Activated CD4-positive, alpha-beta T cell treated with anti-CD3 and anti-CD28 coated beads for 1 hour (primary cell): ENCODE measurements at regions not wholly inside any gene's neighbourhood (a gene's known extent, or its start where the extent isn't known, plus 50 kb on each side); places are given as distances from the start of the nearest gene placed in this dataset.
"Not testable (repeated sequence)": the region's sequence is repeated elsewhere in the genome, so short reads cannot be mapped to it uniquely, and the experiment has no call there.

Source experiments
- DNase-seq: peaks from one replicate; pipeline ENCODE4 v3.0.0-alpha.2; 2020

GRCh38 chr5:116912221-116912620 is 337.6 kb upstream of the SEMA6A start:
- no peak for DNase-seq

- no peak for DNase-seq
These were observed 336.5 kb upstream of the SEMA6A start for GRCh38 chr5:116911074-116911473.

GRCh38 chr5:116908537-116908936 is 333.9 kb upstream of the SEMA6A start:
- DNase-seq, result no peak

- DNase-seq, result no peak
These were observed 331.3 kb upstream of the SEMA6A start for GRCh38 chr5:116905885-116906284.

- DNase-seq, result no peak
These were observed 326.2 kb upstream of the SEMA6A start for GRCh38 chr5:116900793-116901192.

- DNase-seq, result no peak
These were observed 324.3 kb upstream of the SEMA6A start for GRCh38 chr5:116898917-116899316.

DNA sequence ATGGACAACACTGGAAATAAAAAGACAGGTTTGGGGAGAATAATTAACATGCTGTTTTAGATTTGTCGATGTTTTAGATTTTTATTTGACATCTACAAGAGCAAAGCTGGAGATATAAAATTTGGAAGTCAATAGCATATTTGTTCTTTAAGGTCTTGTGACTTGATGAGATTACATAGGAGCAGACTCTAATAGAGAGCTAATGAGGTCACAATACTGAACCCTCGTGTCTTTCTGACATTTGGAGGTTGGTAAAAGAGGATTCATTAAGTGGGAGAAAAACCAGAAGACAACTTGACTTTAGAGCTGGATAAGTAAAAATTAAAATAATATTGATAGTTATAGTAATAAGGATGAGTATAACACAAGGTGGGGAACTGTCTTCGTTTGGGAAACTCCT is 322.7 kb upstream of the SEMA6A start:
- no peak for DNase-seq

- no peak for DNase-seq
These were observed 321.4 kb upstream of the SEMA6A start for GRCh38 chr5:116896001-116896400.

GRCh38 chr5:116892993-116893392 is 318.4 kb upstream of the SEMA6A start:
- no peak for DNase-seq

- DNase-seq, result no peak
These were observed 312.5 kb upstream of the SEMA6A start for GRCh38 chr5:116887104-116887503.

DNA sequence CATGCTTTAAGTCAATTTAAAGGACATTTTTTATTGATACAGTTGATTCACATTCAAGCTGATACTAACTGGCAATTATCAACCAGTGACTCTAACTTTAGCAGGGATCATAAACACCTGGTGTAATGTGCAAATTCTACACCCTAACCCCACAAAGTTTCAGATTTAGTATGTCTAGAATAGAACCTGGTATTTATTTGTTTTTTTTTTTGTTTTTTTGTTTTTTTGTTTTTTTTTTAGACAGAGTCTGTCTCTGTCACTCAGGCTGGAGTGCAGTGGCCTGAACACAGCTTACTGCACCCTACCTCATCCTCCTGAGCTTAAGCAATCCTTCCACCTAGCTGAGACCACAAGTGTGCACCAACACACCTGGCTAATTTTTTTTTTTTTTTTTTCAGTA is 311.2 kb upstream of the SEMA6A start:
- no peak for DNase-seq

DNA sequence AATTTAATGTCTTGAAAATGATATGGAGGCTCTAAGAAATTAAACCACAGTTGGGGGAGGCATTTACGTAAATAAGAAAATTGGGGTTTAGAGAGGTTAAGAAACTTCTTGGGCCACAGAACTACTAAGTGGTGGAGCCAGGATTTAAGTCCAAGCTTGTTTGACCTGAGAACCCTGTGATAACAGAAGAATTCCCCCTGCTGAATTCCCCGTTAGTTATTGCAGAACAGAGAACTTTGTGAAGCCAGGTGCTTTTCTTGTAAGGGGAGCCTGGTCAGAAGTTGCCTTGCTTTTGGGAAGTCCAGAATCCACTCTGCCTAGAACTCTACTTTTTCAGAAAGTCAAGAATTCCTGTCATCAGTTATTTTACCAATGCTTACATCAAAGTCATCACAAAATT is 309.3 kb upstream of the SEMA6A start:
- DNase-seq, result no peak

DNA sequence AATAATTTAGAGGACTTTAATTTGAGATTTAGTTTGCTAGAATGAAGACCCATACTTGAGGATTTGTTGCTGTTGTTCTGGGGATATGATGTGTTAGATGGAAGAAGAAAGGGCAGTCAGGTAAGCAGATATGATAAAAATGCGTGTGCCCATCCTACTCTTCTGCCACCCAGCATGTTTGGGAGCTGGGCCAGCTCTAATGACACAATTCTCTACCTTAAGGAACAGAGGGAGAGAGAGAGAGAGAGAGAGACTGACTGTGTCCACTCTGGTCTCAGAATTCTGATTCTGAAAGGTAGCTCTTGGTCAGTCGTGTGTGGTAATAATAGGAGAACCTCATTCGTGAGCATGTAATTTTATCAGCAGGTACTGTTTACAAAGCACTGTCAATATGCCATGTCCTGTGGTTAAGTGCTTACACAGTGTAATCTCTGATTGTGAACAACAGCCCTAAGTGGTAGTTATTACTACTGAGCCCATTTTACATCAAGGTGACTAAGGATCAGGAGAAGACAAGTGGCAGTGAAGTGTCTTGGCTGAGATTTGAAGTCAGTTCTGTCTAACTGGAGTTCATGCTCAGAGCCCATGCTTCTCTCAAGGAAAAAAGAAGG is 307.4 kb upstream of the SEMA6A start:
- DNase-seq, result no peak

DNA sequence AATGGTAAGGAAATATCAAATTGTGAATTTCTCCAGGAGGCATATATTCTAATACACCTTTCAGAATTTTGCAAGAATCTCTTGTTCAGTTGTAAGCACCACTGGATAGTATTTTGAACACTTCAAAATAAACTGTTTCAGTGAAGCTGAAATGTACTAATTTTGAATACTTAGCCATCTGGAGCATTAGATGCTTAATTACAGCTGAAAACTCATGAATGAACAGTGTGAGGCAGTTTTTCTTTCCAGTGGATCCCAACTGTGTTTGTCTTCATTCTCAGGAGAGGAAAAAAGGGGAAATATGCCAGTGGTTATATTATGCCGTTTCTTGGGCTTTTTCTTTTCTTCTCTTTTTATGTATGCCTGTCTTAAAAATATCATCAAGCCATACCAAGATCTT is 306.0 kb upstream of the SEMA6A start:
- DNase-seq, result no peak

DNA sequence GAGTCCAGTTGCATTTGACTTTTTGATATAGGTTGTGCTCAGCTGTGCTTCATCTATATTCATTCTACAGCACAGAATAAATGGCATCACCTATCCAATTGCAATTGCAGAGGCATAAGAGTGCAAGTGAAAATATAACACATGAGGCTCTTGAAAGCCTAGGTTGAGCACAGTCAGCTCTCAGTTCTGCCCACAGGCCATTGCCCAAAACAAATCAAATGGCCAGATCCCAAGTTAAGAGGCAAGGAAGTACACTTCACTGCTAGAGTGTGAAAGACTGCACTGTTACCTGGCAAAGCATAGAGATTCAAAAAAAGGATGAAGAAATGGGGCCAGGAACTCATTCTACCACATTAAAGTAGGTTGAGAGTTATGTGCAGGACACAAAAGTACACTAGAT is 305.5 kb upstream of the SEMA6A start:
- DNase-seq, result no peak

- DNase-seq, result no peak
These were observed 301.7 kb upstream of the SEMA6A start for GRCh38 chr5:116876240-116876840.

DNA sequence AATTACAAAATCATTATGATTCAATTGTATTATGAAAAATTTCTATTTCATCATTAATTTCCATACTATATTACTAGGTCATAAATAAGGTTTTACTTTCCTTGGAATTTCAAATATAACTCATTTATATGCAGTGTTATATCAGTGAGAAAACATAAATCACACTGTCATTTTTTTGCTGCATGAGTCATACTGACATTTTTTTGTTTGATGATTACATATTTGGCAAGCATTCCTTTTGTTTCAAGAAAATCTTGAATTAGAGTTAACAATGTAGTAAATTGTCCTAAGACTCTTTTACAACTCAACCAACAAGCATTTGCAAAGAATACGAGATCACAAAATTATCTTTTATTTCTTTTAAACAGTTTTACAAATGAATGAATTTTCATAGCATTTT is 298.4 kb upstream of the SEMA6A start:
- DNase-seq, result no peak

DNA sequence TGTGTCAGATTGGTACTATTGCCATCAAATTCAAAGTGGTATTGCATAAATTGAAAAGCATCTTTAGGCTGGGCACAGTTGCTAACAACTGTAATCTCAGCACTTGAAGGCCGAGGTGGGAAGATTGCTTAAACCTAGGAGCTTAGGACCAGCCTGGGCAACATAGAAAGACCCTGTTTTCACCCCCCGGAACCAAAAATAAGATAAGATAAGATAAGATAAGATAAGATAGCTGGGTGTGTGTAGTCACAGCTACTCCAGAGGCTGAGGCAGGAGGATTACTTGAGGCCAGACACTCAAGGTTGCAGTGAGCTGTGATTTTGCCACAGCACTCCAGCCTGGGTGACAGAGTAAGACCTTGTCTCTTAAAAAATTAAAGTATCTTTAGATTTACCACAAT is 297.9 kb upstream of the SEMA6A start:
- no peak for DNase-seq

- DNase-seq, result not testable (repeated sequence)
These were observed 293.2 kb upstream of the SEMA6A start for GRCh38 chr5:116867825-116868224.

- no peak for DNase-seq
These were observed 291.0 kb upstream of the SEMA6A start for GRCh38 chr5:116865651-116866050.

- DNase-seq, result no peak
These were observed 290.2 kb upstream of the SEMA6A start for GRCh38 chr5:116864838-116865190.

DNA sequence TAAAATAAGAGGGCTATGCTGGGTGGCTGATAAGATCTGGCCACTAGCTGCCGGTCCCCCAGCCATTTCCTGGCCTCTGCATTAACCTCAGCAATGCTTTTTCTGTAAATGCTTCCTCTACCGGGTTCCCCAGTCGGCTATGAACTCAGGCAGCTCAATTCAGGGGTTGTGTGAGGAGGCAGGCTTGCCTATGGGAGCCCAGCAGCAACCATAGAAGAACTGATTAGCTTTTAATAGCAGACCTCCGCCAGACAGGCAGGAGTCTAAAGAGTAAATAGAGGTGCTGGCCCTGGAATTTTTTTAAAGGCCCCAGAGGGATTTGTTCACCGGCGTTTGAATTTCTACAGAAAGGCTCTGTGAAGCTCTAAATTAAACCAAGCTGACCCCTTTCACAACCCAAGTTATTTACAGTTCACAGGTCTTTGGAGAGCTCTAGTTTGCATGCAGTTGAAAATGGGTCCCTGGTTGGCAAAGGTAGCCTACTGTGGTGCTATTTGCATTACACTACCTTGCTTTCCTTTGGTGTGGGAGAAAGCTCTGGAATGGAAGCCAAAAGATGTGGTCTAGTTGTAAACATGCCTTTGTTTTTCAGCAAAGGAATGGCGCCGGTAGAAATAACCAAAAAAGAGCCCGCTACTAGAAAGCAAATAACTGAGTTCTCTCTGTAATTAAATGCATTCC is 289.7 kb upstream of the SEMA6A start:
- DNase-seq, result no peak

- DNase-seq, result no peak
These were observed 288.2 kb upstream of the SEMA6A start for GRCh38 chr5:116862632-116863455.

DNA sequence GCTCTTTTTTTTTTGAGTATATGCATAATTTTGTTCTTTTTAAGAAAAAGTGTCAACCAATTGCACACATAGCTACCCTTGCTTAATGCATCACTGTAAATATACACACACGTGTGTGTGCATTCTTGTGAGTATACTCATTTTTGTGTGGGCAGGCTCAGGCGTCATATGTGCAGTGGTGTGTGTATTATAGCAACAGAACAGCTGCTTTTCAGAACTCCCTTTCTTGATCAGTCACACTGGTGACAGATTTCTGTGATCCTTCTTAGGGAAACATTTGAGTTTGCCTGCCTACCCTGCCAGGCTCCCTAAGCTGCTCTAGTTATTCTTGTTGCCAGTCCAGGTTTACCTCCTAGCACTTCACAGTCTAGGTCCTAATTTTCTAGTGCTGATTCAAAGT is 287.0 kb upstream of the SEMA6A start:
- no peak for DNase-seq
